ENCODE measurements at regions not wholly inside any gene's neighbourhood (a gene's known extent, or its start where the extent isn't known, plus 50 kb on each side); places are given as distances from the start of the nearest gene placed in this dataset.

GRCh38 chr4:114364857-114365256 is 233.8 kb upstream of the UGT8 start:
- no peak for DNase-seq (ENCODE audit: low read depth in 2 of 2)

GRCh38 chr4:114365591-114365990 is 233.0 kb upstream of the UGT8 start:
- DNase-seq (ENCODE audit: low read depth in 2 of 2) = no peak

- DNase-seq (ENCODE audit: low read depth in 2 of 2) = no peak
Measured at GRCh38 chr4:114366368-114366767, 232.2 kb upstream of the UGT8 start.

- no peak for DNase-seq (ENCODE audit: low read depth in 2 of 2)
Measured at GRCh38 chr4:114368751-114369150, 229.9 kb upstream of the UGT8 start.

GRCh38 chr4:114373508-114373907 is 225.1 kb upstream of the UGT8 start:
- DNase-seq (ENCODE audit: low read depth in 2 of 2) = no peak

GRCh38 chr4:114378305-114378903 is 220.2 kb upstream of the UGT8 start:
- DNase-seq (ENCODE audit: low read depth in 2 of 2) = no peak

- no peak for DNase-seq (ENCODE audit: low read depth in 2 of 2)
Measured at GRCh38 chr4:114383067-114383466, 215.5 kb upstream of the UGT8 start.

- DNase-seq (ENCODE audit: low read depth in 2 of 2) = no peak
Measured at GRCh38 chr4:114383721-114384120, 214.9 kb upstream of the UGT8 start.

GRCh38 chr4:114384629-114385028 is 214.0 kb upstream of the UGT8 start:
- no peak for DNase-seq (ENCODE audit: low read depth in 2 of 2)

GRCh38 chr4:114385195-114385985 is 213.2 kb upstream of the UGT8 start:
- no peak for DNase-seq (ENCODE audit: low read depth in 2 of 2)

- no peak for DNase-seq (ENCODE audit: low read depth in 2 of 2)
Measured at GRCh38 chr4:114386637-114387233, 211.9 kb upstream of the UGT8 start.

GRCh38 chr4:114389070-114389685 is 209.4 kb upstream of the UGT8 start:
- DNase-seq (ENCODE audit: low read depth in 2 of 2) = no peak

- DNase-seq (ENCODE audit: low read depth in 2 of 2) = no peak
Measured at GRCh38 chr4:114393295-114394038, 205.1 kb upstream of the UGT8 start.

GRCh38 chr4:114396808-114397207 is 201.8 kb upstream of the UGT8 start:
- no peak for DNase-seq (ENCODE audit: low read depth in 2 of 2)

GRCh38 chr4:114398410-114398809 is 200.2 kb upstream of the UGT8 start:
- no peak for DNase-seq (ENCODE audit: low read depth in 2 of 2)

GRCh38 chr4:114399105-114399504 is 199.5 kb upstream of the UGT8 start:
- DNase-seq (ENCODE audit: low read depth in 2 of 2) = no peak

- DNase-seq (ENCODE audit: low read depth in 2 of 2) = no peak
Measured at GRCh38 chr4:114400531-114400930, 198.1 kb upstream of the UGT8 start.

GRCh38 chr4:114401483-114401882 is 197.1 kb upstream of the UGT8 start:
- DNase-seq (ENCODE audit: low read depth in 2 of 2) = no peak

GRCh38 chr4:114417214-114417613 is 181.4 kb upstream of the UGT8 start:
- DNase-seq (ENCODE audit: low read depth in 2 of 2) = no peak

GRCh38 chr4:114420069-114420468 is 178.5 kb upstream of the UGT8 start:
- no peak for DNase-seq (ENCODE audit: low read depth in 2 of 2)

GRCh38 chr4:114423582-114423981 is 175.0 kb upstream of the UGT8 start:
- no peak for DNase-seq (ENCODE audit: low read depth in 2 of 2)

GRCh38 chr4:114435116-114435515 is 163.5 kb upstream of the UGT8 start:
- no peak for DNase-seq (ENCODE audit: low read depth in 2 of 2)
